ENCODE measurements at regions not wholly inside any gene's neighbourhood (a gene's known extent, or its start where the extent isn't known, plus 50 kb on each side); places are given as distances from the start of the nearest gene placed in this dataset.

DNA sequence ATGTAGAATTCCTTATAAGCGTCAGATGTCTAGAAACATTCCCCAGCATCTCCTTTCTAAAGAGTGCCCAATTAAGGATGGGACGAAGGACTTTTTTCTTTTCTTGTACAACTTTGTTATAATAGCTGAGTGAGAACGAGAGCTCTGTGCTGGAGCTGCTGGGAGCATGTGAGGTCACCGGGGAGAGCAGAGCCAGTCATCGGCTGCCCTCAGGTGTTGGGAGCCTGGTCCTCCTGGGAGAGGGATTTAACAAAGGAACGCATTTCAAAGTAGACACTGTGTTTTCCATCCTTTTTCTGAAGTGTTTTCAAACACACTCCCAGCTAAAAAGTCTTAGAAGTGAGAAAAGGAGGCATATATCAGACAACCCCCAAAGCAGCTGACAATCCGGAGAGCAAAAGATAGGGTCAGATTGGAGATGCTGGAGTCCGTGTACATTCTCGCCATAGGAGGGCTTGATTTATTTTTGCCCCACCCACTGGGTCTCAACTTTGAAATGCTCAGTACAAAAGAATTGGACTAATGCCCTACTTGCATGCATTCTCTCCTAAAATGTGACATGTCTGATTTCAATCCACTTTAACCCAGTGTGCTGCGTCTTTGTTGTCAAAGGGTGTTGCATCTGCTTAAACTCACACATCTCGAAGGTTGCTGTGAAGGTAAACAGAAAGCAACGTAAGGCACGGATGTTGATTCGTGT, 50.8 kb upstream of the PIWIL1 start:
- Histone ChIP-seq H3K9ac (ENCODE audit: insufficient read depth, low read depth, low read length) (no peak overlapping the region), H3K4me3 (replicated peaks in 1 of 3; ENCODE audit: insufficient read depth in 1 of 3, low read depth in 2 of 3, low read length in 3 of 3) (no peak overlapping the region), H3K9me3 (ENCODE audit: low read length) (peaks cover 7% of the 10 kb centered on the region), H2AFZ (ENCODE audit: low read length) (no peak overlapping the region), H3K27ac (ENCODE audit: extremely low read length, insufficient read depth, low read length) (no peak overlapping the region), H3K4me2 (ENCODE audit: low read depth, low read length) (no peak overlapping the region), H3K4me1 (ENCODE audit: insufficient read depth, low read length) (no peaks in the 10 kb centered on the region), H4K20me1 (ENCODE audit: insufficient read depth, low read length) (no peaks in the 10 kb centered on the region), H3K36me3 (replicated peaks in 1 of 2; ENCODE audit: control insufficient read depth in 1 of 2, insufficient read depth in 2 of 2, low read length in 2 of 2) (no peaks in the 10 kb centered on the region), H3K79me2 (ENCODE audit: insufficient read depth, low read length) (no peaks in the 10 kb centered on the region), H3K27me3 (ENCODE audit: control insufficient read depth in 1 of 2, insufficient read depth in 2 of 2, low read length in 2 of 2) (no peaks in the 10 kb centered on the region; a peak in 1 of 5 replicates)
- DNase-seq (ENCODE audit: low spot score), result no peak
- CTCF ChIA-PET (ENCODE audit: low intra/inter-chr PET ratio, low total read pairs), result no interaction called here
- in situ Hi-C loops (cut with HindIII; ENCODE audit: extremely low pct_ligation_motif_present, low pct_unique_long_range_greater_than_20kb), result no loop called here
- no peak for ATAC-seq
- intact Hi-C loops (cut with micrococcal nuclease; ENCODE audit: unreplicated experiment), result no loop called here
- 15% methylated on average over 14 of the region's 14 CpGs for WGBS (ENCODE audit: low lambda C conversion rate)
- no TSS peak for BruUV-seq (replicated peaks)
- FAIRE-seq, result no peak
- POLR2A ChIA-PET, result no interaction called here
- TF ChIP-seq, protein P1, sequence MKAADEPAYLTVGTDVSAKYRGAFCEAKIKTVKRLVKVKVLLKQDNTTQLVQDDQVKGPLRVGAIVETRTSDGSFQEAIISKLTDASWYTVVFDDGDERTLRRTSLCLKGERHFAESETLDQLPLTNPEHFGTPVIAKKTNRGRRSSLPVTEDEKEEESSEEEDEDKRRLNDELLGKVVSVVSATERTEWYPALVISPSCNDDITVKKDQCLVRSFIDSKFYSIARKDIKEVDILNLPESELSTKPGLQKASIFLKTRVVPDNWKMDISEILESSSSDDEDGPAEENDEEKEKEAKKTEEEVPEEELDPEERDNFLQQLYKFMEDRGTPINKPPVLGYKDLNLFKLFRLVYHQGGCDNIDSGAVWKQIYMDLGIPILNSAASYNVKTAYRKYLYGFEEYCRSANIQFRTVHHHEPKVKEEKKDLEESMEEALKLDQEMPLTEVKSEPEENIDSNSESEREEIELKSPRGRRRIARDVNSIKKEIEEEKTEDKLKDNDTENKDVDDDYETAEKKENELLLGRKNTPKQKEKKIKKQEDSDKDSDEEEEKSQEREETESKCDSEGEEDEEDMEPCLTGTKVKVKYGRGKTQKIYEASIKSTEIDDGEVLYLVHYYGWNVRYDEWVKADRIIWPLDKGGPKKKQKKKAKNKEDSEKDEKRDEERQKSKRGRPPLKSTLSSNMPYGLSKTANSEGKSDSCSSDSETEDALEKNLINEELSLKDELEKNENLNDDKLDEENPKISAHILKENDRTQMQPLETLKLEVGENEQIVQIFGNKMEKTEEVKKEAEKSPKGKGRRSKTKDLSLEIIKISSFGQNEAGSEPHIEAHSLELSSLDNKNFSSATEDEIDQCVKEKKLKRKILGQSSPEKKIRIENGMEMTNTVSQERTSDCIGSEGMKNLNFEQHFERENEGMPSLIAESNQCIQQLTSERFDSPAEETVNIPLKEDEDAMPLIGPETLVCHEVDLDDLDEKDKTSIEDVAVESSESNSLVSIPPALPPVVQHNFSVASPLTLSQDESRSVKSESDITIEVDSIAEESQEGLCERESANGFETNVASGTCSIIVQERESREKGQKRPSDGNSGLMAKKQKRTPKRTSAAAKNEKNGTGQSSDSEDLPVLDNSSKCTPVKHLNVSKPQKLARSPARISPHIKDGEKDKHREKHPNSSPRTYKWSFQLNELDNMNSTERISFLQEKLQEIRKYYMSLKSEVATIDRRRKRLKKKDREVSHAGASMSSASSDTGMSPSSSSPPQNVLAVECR (CRISPR knock-in tag; IDR thresholded peaks at IDR 0.05; ENCODE audit: borderline replicate concordance), result no peak
- no peak for TF ChIP-seq HOXD1 (CRISPR knock-in tag; IDR thresholded peaks at IDR 0.05)
- TF ChIP-seq, protein P2, sequence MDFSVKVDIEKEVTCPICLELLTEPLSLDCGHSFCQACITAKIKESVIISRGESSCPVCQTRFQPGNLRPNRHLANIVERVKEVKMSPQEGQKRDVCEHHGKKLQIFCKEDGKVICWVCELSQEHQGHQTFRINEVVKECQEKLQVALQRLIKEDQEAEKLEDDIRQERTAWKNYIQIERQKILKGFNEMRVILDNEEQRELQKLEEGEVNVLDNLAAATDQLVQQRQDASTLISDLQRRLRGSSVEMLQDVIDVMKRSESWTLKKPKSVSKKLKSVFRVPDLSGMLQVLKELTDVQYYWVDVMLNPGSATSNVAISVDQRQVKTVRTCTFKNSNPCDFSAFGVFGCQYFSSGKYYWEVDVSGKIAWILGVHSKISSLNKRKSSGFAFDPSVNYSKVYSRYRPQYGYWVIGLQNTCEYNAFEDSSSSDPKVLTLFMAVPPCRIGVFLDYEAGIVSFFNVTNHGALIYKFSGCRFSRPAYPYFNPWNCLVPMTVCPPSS (IDR thresholded peaks at IDR 0.05), result no peak
- TF ChIP-seq, protein P3, sequence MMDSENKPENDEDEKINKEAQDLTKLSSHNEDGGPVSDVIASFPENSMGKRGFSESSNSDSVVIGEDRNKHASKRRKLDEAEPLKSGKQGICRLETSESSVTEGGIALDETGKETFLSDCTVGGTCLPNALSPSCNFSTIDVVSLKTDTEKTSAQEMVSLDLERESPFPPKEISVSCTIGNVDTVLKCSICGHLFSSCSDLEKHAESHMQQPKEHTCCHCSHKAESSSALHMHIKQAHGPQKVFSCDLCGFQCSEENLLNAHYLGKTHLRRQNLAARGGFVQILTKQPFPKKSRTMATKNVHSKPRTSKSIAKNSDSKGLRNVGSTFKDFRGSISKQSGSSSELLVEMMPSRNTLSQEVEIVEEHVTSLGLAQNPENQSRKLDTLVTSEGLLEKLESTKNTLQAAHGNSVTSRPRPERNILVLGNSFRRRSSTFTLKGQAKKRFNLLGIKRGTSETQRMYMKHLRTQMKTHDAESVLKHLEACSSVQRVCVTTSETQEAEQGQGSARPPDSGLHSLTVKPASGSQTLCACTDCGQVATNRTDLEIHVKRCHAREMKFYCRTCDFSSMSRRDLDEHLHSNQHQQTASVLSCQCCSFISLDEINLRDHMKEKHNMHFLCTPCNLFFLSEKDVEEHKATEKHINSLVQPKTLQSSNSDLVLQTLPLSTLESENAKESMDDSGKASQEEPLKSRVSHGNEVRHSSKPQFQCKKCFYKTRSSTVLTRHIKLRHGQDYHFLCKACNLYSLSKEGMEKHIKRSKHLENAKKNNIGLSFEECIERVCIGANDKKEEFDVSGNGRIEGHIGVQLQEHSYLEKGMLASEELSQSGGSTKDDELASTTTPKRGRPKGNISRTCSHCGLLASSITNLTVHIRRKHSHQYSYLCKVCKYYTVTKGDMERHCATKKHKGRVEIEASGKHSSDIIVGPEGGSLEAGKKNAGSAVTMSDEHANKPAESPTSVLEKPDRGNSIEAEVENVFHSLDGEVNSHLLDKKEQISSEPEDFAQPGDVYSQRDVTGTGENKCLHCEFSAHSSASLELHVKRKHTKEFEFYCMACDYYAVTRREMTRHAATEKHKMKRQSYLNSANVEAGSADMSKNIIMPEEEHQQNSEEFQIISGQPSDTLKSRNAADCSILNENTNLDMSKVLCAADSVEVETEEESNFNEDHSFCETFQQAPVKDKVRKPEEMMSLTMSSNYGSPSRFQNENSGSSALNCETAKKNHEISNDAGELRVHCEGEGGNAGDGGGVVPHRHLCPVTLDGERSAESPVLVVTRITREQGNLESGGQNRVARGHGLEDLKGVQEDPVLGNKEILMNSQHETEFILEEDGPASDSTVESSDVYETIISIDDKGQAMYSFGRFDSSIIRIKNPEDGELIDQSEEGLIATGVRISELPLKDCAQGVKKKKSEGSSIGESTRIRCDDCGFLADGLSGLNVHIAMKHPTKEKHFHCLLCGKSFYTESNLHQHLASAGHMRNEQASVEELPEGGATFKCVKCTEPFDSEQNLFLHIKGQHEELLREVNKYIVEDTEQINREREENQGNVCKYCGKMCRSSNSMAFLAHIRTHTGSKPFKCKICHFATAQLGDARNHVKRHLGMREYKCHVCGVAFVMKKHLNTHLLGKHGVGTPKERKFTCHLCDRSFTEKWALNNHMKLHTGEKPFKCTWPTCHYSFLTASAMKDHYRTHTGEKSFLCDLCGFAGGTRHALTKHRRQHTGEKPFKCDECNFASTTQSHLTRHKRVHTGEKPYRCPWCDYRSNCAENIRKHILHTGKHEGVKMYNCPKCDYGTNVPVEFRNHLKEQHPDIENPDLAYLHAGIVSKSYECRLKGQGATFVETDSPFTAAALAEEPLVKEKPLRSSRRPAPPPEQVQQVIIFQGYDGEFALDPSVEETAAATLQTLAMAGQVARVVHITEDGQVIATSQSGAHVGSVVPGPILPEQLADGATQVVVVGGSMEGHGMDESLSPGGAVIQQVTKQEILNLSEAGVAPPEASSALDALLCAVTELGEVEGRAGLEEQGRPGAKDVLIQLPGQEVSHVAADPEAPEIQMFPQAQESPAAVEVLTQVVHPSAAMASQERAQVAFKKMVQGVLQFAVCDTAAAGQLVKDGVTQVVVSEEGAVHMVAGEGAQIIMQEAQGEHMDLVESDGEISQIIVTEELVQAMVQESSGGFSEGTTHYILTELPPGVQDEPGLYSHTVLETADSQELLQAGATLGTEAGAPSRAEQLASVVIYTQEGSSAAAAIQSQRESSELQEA (CRISPR knock-in tag; IDR thresholded peaks at IDR 0.05; ENCODE audit: not compliant biosample characterization), result no peak
- no peak for TF ChIP-seq CC2D1A (CRISPR knock-in tag; IDR thresholded peaks at IDR 0.05)
- TF ChIP-seq ZNF772 (CRISPR knock-in tag; IDR thresholded peaks at IDR 0.05), result no peak
- TF ChIP-seq, protein P4, sequence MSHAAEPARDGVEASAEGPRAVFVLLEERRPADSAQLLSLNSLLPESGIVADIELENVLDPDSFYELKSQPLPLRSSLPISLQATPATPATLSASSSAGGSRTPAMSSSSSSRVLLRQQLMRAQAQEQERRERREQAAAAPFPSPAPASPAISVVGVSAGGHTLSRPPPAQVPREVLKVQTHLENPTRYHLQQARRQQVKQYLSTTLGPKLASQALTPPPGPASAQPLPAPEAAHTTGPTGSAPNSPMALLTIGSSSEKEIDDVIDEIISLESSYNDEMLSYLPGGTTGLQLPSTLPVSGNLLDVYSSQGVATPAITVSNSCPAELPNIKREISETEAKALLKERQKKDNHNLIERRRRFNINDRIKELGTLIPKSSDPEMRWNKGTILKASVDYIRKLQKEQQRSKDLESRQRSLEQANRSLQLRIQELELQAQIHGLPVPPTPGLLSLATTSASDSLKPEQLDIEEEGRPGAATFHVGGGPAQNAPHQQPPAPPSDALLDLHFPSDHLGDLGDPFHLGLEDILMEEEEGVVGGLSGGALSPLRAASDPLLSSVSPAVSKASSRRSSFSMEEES (CRISPR knock-in tag; IDR thresholded peaks at IDR 0.05), result no peak
